ENCODE measurements at regions not wholly inside any gene's neighbourhood (a gene's known extent, or its start where the extent isn't known, plus 50 kb on each side); places are given as distances from the start of the nearest gene placed in this dataset.

- ATAC-seq (no peak), DNase-seq (no peak)
- Histone ChIP-seq H3K4me3 (no peak overlapping the region), H3K4me1 (no peaks in the 10 kb centered on the region), H3K27me3 (no peaks in the 10 kb centered on the region), H3K27ac (no peak overlapping the region), H3K36me3 (no peaks in the 10 kb centered on the region), H3K9me3 (no peaks in the 10 kb centered on the region)
- in situ Hi-C loops (cut with MboI; ENCODE audit: low sequenced_read_pairs in 4 of 4): no loop called here
- intact Hi-C loops (cut with DNase I; ENCODE audit: low total_unique reads): no loop called here
- TF ChIP-seq POLR2A (IDR thresholded peaks at IDR 0.05) (no peak), CTCF (IDR thresholded peaks at IDR 0.05 in 4 of 5, conservative IDR thresholded peaks at IDR 0.05 in 1 of 5) (no peak)
Observed at GRCh38 chr4:19402581-19403065, 849.1 kb upstream of the SLIT2 start.

- intact Hi-C loops (cut with DNase I; ENCODE audit: low total_unique reads): no loop called here
Observed at GRCh38 chr4:19401301-19402080, 850.2 kb upstream of the SLIT2 start.

GRCh38 chr4:19400820-19401219, 850.9 kb upstream of the SLIT2 start:
- Histone ChIP-seq H3K9me3 (no peaks in the 10 kb centered on the region), H3K36me3 (no peaks in the 10 kb centered on the region), H3K27me3 (no peaks in the 10 kb centered on the region), H3K4me1 (no peaks in the 10 kb centered on the region), H3K4me3 (no peak overlapping the region), H3K27ac (no peak overlapping the region)
- intact Hi-C loops (cut with DNase I; ENCODE audit: low total_unique reads): no loop called here
- DNase-seq (no peak), ATAC-seq (no peak)
- TF ChIP-seq POLR2A (IDR thresholded peaks at IDR 0.05) (no peak), CTCF (IDR thresholded peaks at IDR 0.05 in 4 of 5, conservative IDR thresholded peaks at IDR 0.05 in 1 of 5) (no peak)
- in situ Hi-C loops (cut with MboI; ENCODE audit: low sequenced_read_pairs in 4 of 4): no loop called here

More at GRCh38 chr4:19401301-19402080, 850.2 kb upstream of the SLIT2 start:
- in situ Hi-C loops (cut with MboI; ENCODE audit: low sequenced_read_pairs in 4 of 4): no loop called here
- no peak for DNase-seq
- H3K36me3 ChIP-seq: no peaks in the 10 kb centered on the region
- no peak overlapping the region for H3K27ac ChIP-seq
- no peaks in the 10 kb centered on the region for H3K4me1 ChIP-seq
- no peaks in the 10 kb centered on the region for H3K27me3 ChIP-seq
- no peak for TF ChIP-seq POLR2A (IDR thresholded peaks at IDR 0.05)
- no peak for TF ChIP-seq CTCF (IDR thresholded peaks at IDR 0.05 in 4 of 5, conservative IDR thresholded peaks at IDR 0.05 in 1 of 5)
- no peak for ATAC-seq
- H3K4me3 ChIP-seq: no peak overlapping the region
- H3K9me3 ChIP-seq: no peaks in the 10 kb centered on the region

GRCh38 chr4:19399001-19399400, 852.7 kb upstream of the SLIT2 start:
- H3K27me3 ChIP-seq: no peaks in the 10 kb centered on the region
- no peaks in the 10 kb centered on the region for H3K36me3 ChIP-seq
- H3K4me1 ChIP-seq: no peaks in the 10 kb centered on the region
- no peak overlapping the region for H3K27ac ChIP-seq
- in situ Hi-C loops (cut with MboI; ENCODE audit: low sequenced_read_pairs in 4 of 4) (no loop called here), intact Hi-C loops (cut with DNase I; ENCODE audit: low total_unique reads) (no loop called here)
- ATAC-seq (no peak), DNase-seq (no peak)
- no peaks in the 10 kb centered on the region for H3K9me3 ChIP-seq
- no peak overlapping the region for H3K4me3 ChIP-seq
- TF ChIP-seq CTCF (IDR thresholded peaks at IDR 0.05 in 4 of 5, conservative IDR thresholded peaks at IDR 0.05 in 1 of 5): no peak
- no peak for TF ChIP-seq POLR2A (IDR thresholded peaks at IDR 0.05)

Data from gastrocnemius medialis (tissue), 4 donors.